HCT116 (cell line): ENCODE measurements at regions not wholly inside any gene's neighbourhood (a gene's known extent, or its start where the extent isn't known, plus 50 kb on each side); places are given as distances from the start of the nearest gene placed in this dataset.

Experiments
- ATAC-seq: fragments of 200-7000 bp; cut with Tn5 transposase; 2 replicates; pipeline ENCODE4 v1.9.1; 2020; ENCODE audit warnings: mild to moderate bottlenecking, moderate library complexity
- BruUV-seq: library from RNA; stranded (reverse); fragments of 400-500 nt; replicated peaks from 2 replicates; lab custom pipeline; 2021; lab: Mats Ljungman, UMichigan
- CTCF ChIA-PET: fragments of 300-600 bp; sonication (Branson Sonifier 250); formaldehyde crosslinking; loops from one replicate; lab custom pipeline; 2021; ENCODE audit warnings: antibody characterized with exemption; lab: Charles Lee
- POLR2A ChIA-PET: fragments of 300-600, 350-600 bp; sonication (Branson Sonifier 250); formaldehyde crosslinking; loops from one replicate; lab custom pipeline; 2021; ENCODE audit warnings: antibody characterized with exemption; lab: Charles Lee
- RAD21 ChIA-PET, 2 experiments: fragments of 300-600 bp; sonication (Branson Sonifier 250); formaldehyde crosslinking; loops; one replicate each; lab custom pipeline; 2023; ENCODE audit warnings: low total read pairs in 2 of 2; ENCODE audit not compliant: uncharacterized antibody in 2 of 2, unreplicated experiment in 2 of 2, low non-redundant PET in 1 of 2; lab: Charles Lee
- DNase-seq: peaks from one replicate; pipeline ENCODE4 v3.0.0-alpha.2; 2010; ENCODE audit warnings: low read depth, low spot score
- H2AFZ ChIP-seq: fragments of 200-600 bp; shearing (Covaris generic), sonication (generic); 2 replicates; pipeline ENCODE4 v1.6.1; 2017; ENCODE audit warnings: low read depth, mixed run types, mixed read lengths, antibody characterized with exemption, low read length; ENCODE audit not compliant: poor library complexity, severe bottlenecking
- H3K27ac ChIP-seq: 2 replicates; pipeline ENCODE4 v1.5.1; 2012; ENCODE audit warnings: low read depth, low read length
- H3K27me3 ChIP-seq: fragments of 200-600 bp; sonication (generic); 2 replicates; pipeline ENCODE4 v1.6.1; 2016; ENCODE audit warnings: mixed run types, low read length, mixed read lengths; ENCODE audit not compliant: insufficient read depth
- H3K36me3 ChIP-seq, 2 experiments: fragments of 200-500 bp in 1 of 2; fragments of 200-600 bp in 1 of 2; sonication (Bioruptor generic) in 1 of 2; sonication (generic) in 1 of 2; 2 replicates each; pipeline versions ENCODE4 v1.5.1 to v1.6.1; 2014 to 2016; ENCODE audit warnings: low read length in 2 of 2, inconsistent platforms in 1 of 2, mixed read lengths in 1 of 2, mixed run types in 1 of 2; ENCODE audit not compliant: insufficient read depth in 2 of 2, control insufficient read depth in 1 of 2
- H3K4me1 ChIP-seq, 2 experiments: fragments of 200-600 bp in 1 of 2; sonication (generic) in 1 of 2; 2 replicates each; pipeline versions ENCODE4 v1.5.1 to v1.6.1; 2012 to 2017; ENCODE audit warnings: low read length in 2 of 2, inconsistent platforms in 1 of 2, mild to moderate bottlenecking in 1 of 2, mixed read lengths in 1 of 2, mixed run types in 1 of 2, moderate library complexity in 1 of 2; ENCODE audit not compliant: insufficient read depth in 2 of 2, control insufficient read depth in 1 of 2
- H3K4me2 ChIP-seq: fragments of 200-600 bp; sonication (generic); 2 replicates; pipeline ENCODE4 v1.6.1; 2017; ENCODE audit warnings: mixed run types, low read length, mixed read lengths
- H3K4me3 ChIP-seq, 2 experiments: fragments of 200-600 bp in 1 of 2; sonication (generic) in 1 of 2; replicated peaks in 1 of 2; 2 replicates each; pipeline ENCODE4 v1.5.1; 2011 to 2016; ENCODE audit warnings: low read length in 2 of 2, control low read depth in 1 of 2, low read depth in 1 of 2, mild to moderate bottlenecking in 1 of 2, mixed read lengths in 1 of 2, mixed run types in 1 of 2
- H3K79me2 ChIP-seq: fragments of 200-600 bp; sonication (generic); 2 replicates; pipeline ENCODE4 v1.6.1; 2017; ENCODE audit warnings: mild to moderate bottlenecking, mixed run types, low read length, moderate library complexity, mixed read lengths; ENCODE audit not compliant: insufficient read depth
- H3K9ac ChIP-seq: fragments of 200-600 bp; sonication (generic); 2 replicates; pipeline ENCODE4 v1.6.1; 2016; ENCODE audit warnings: low read length, mixed read lengths
- H3K9me2 ChIP-seq: fragments of 200-600 bp; sonication (generic), shearing (Covaris generic); 2 replicates; pipeline ENCODE4 v1.6.1; 2017; ENCODE audit warnings: mixed run types, mild to moderate bottlenecking, moderate library complexity; ENCODE audit not compliant: insufficient read depth
- H3K9me3 ChIP-seq, 2 experiments: fragments of 200-500 bp in 1 of 2; fragments of 200-600 bp in 1 of 2; sonication (Bioruptor generic) in 1 of 2; sonication (generic) in 1 of 2; 2 replicates each; pipeline ENCODE4 v1.6.1; 2014 to 2017; ENCODE audit warnings: low read length in 2 of 2, mixed read lengths in 2 of 2, inconsistent platforms in 1 of 2, low read depth in 1 of 2, mild to moderate bottlenecking in 1 of 2, mixed run types in 1 of 2, moderate library complexity in 1 of 2; ENCODE audit not compliant: control insufficient read depth in 1 of 2, insufficient read depth in 1 of 2
- H4K20me1 ChIP-seq: fragments of 200-600 bp; sonication (generic), shearing (Covaris generic); 2 replicates; pipeline ENCODE4 v1.6.1; 2017; ENCODE audit warnings: mixed run types, mild to moderate bottlenecking, moderate library complexity; ENCODE audit not compliant: insufficient read depth
- CBX3 ChIP-seq: IDR thresholded peaks from 2 replicates; pipeline ENCODE4 v1.6.1; 2012; ENCODE audit warnings: low read depth
- EGR1 ChIP-seq: IDR thresholded peaks from 2 replicates; pipeline ENCODE4 v1.6.1; 2012; ENCODE audit warnings: low read depth
- ELF1 ChIP-seq: IDR thresholded peaks from 2 replicates; pipeline ENCODE4 v1.6.1; 2012; ENCODE audit warnings: low read depth, borderline replicate concordance
- EZH2 ChIP-seq: fragments of 200-600 bp; sonication (generic); IDR thresholded peaks from 2 replicates; pipeline ENCODE4 v1.6.1; 2017; ENCODE audit warnings: antibody characterized with exemption, mixed run types
- EZH2phosphoT487 ChIP-seq: fragments of 200-600 bp; IDR thresholded peaks from 2 replicates; pipeline ENCODE4 v1.6.1; 2018; ENCODE audit warnings: antibody characterized with exemption, borderline replicate concordance
- FOSL1 ChIP-seq: IDR thresholded peaks from 2 replicates; pipeline ENCODE4 v1.6.1; 2012; ENCODE audit warnings: low read depth
- JUND ChIP-seq: IDR thresholded peaks from 2 replicates; pipeline ENCODE4 v1.6.1; 2012
- MAX ChIP-seq: IDR thresholded peaks from 2 replicates; pipeline ENCODE4 v1.6.1; 2012
- POLR2AphosphoS5 ChIP-seq: IDR thresholded peaks from 2 replicates; pipeline ENCODE4 v1.6.1; 2011; ENCODE audit warnings: mild to moderate bottlenecking, low read depth, low read length, moderate library complexity
- RAD21 ChIP-seq: IDR thresholded peaks from 2 replicates; pipeline ENCODE4 v1.6.1; 2012; ENCODE audit warnings: low read depth, mild to moderate bottlenecking
- SIN3A ChIP-seq: IDR thresholded peaks from 2 replicates; pipeline ENCODE4 v1.6.1; 2012; ENCODE audit warnings: low read depth
- YY1 ChIP-seq: IDR thresholded peaks from 2 replicates; pipeline ENCODE4 v1.6.1; 2011; ENCODE audit warnings: low read length, low read depth, moderate library complexity, mild to moderate bottlenecking; ENCODE audit not compliant: insufficient replicate concordance; ENCODE audit errors: extremely low read depth
- ZFX ChIP-seq: fragments of 450-650 bp; IDR thresholded peaks from 2 replicates; pipeline ENCODE4 v1.6.1; 2017
- ZNF274 ChIP-seq: fragments of 200-500 bp; sonication (Bioruptor generic); IDR thresholded peaks from 2 replicates; pipeline ENCODE4 v1.6.1; 2014; ENCODE audit warnings: mild to moderate bottlenecking, low read depth, low read length, inconsistent platforms
- intact Hi-C: fragments of 100-400 bp; cut with micrococcal nuclease; formaldehyde crosslinking; loops from 2 replicates; pipeline ENCODE4 v1.10.0; 2022
- TF ChIP-seq, protein P1 (sequence below): IDR thresholded peaks from 2 replicates; pipeline ENCODE4 v1.6.1; 2012; ENCODE audit warnings: low read depth

DNA sequence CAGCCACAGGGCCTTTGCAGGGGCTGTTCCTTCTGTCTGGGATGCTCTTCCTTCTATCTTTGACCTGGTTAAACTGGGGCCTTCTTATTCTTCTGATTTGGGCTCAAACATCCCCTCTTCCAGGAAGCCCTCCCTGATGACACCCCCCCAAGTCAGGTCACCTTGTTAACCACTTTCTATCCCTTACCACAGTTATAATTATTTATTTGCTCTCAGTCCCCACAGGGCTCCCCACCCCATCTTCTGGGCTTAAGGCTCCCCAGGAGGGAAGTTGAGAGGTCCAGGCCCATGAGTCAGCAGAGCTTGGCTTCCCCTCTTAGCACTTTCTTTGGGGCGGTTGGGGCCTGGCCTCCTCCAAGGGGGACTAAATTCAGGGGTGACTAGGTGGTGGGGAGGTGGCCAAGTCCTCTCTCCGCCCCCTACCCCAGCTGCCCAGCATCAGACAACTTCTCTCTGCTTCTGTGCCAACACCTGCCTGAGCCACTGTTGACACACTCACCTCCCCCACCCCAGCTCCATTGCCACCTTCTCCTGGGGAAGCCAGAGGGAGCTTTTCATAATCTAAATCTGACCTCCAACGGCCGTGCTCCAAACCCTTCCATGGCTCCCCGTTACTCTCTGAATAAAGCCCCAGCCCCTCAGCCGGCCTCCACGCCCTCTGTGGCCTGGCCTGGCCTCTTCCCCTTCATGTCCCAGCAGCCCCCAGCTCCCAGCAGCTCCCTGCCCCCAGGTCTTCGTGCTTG, 70.0 kb downstream of the CEBPB start:
- RAD21 ChIA-PET: no interaction called here
- H3K9me2 ChIP-seq: no peaks in the 10 kb centered on the region
- DNase-seq (no peak), ATAC-seq (no peak)
- BruUV-seq: no TSS peak
- no peaks in the 10 kb centered on the region for H3K36me3 ChIP-seq
- 0 out of 2 replicates have a peak overlapping the region, but pooled peaks have one; percentile 13 for H3K9ac ChIP-seq
- POLR2A ChIA-PET: no interaction called here
- H3K9me3 ChIP-seq: no peaks in the 10 kb centered on the region
- CTCF ChIA-PET: interaction anchor here (0.7 kb wide), 1 partner anchor 21 kb away, joined by 3 read pairs; no protein-coding TSS in a partner anchor
- no peaks in the 10 kb centered on the region for H3K79me2 ChIP-seq
- intact Hi-C loops: no loop called here
- peaks cover 27 to 47% of the 10 kb centered on the region in 2 experiments for H3K4me1 ChIP-seq
- peak overlapping the region; percentile 10 for H2AFZ ChIP-seq
- H3K4me3 ChIP-seq: no peak overlapping the region
- no peak overlapping the region for H3K27ac ChIP-seq
- no peaks in the 10 kb centered on the region for H3K27me3 ChIP-seq
- no peak for TF ChIP-seq EZH2
- TF ChIP-seq EZH2phosphoT487: no peak
- no peak for TF ChIP-seq JUND
- no peak for TF ChIP-seq RAD21
- TF ChIP-seq FOSL1: no peak
- TF ChIP-seq ZFX: no peak
- no peak for TF ChIP-seq CBX3
- no peak for TF ChIP-seq ZNF274
- H3K4me2 ChIP-seq: peak overlapping the region; percentile 14
- no peaks in the 10 kb centered on the region for H4K20me1 ChIP-seq

DNA sequence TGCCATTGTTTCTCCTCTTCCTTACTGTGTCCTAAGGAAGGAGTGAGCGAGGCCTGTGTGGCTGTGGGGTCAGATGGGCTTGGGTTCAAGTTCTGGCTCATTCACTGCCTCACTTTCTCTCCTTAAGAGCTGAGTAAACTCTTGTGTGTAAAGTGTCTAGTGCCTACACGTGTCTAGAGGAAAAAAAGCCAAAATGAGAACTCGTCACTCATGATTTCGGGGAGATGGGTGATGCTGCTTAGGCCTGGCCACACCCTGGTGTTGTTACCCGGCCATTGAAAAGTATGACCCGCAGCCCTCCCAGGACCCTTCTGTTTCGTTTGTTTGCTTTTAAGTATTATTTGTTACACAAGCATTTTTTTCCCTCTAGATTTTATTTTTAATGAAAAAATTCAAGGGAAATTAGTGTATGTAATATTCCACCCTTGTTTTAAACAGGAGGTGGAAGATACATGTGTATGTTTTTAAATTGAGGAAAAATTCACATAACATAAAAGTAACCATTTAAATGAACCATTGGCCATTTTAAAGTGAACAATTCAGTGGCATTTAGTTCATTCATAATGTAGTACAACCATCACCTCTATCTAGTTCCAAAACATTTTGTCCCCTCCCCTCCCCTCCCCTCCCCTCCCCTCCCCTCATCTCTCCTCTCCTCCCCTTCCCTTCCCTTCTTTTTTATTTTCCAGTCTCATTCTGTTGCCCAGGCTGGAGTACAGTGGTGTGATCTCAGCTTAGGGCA, 71.0 kb downstream of the CEBPB start:
- ATAC-seq (no peak), DNase-seq (no peak)
- H2AFZ ChIP-seq: peak overlapping the region; percentile 86
- H3K9ac ChIP-seq: no peak overlapping the region
- no TSS peak for BruUV-seq
- no peaks in the 10 kb centered on the region for H3K79me2 ChIP-seq
- H3K27ac ChIP-seq: no peak overlapping the region
- peaks cover 37 to 50% of the 10 kb centered on the region in 2 experiments for H3K4me1 ChIP-seq
- RAD21 ChIA-PET: interaction anchor here in 1 of 2 experiments (0.6 kb wide), 2 partner anchors 20 to 25 kb away, joined by 3 to 5 read pairs; no protein-coding TSS in a partner anchor
- no peaks in the 10 kb centered on the region for H3K9me3 ChIP-seq
- H3K27me3 ChIP-seq: no peaks in the 10 kb centered on the region
- H3K9me2 ChIP-seq: no peaks in the 10 kb centered on the region
- CTCF ChIA-PET: no interaction called here
- intact Hi-C loops: no loop called here
- no peak overlapping the region for H3K4me3 ChIP-seq
- peak overlapping the region; percentile 53 for H3K4me2 ChIP-seq
- POLR2A ChIA-PET: no interaction called here
- H4K20me1 ChIP-seq: no peaks in the 10 kb centered on the region
- H3K36me3 ChIP-seq: no peaks in the 10 kb centered on the region
- TF ChIP-seq EGR1: no peak
- TF ChIP-seq ELF1: no peak
- no peak for TF ChIP-seq MAX
- TF ChIP-seq, protein P1, sequence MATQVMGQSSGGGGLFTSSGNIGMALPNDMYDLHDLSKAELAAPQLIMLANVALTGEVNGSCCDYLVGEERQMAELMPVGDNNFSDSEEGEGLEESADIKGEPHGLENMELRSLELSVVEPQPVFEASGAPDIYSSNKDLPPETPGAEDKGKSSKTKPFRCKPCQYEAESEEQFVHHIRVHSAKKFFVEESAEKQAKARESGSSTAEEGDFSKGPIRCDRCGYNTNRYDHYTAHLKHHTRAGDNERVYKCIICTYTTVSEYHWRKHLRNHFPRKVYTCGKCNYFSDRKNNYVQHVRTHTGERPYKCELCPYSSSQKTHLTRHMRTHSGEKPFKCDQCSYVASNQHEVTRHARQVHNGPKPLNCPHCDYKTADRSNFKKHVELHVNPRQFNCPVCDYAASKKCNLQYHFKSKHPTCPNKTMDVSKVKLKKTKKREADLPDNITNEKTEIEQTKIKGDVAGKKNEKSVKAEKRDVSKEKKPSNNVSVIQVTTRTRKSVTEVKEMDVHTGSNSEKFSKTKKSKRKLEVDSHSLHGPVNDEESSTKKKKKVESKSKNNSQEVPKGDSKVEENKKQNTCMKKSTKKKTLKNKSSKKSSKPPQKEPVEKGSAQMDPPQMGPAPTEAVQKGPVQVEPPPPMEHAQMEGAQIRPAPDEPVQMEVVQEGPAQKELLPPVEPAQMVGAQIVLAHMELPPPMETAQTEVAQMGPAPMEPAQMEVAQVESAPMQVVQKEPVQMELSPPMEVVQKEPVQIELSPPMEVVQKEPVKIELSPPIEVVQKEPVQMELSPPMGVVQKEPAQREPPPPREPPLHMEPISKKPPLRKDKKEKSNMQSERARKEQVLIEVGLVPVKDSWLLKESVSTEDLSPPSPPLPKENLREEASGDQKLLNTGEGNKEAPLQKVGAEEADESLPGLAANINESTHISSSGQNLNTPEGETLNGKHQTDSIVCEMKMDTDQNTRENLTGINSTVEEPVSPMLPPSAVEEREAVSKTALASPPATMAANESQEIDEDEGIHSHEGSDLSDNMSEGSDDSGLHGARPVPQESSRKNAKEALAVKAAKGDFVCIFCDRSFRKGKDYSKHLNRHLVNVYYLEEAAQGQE: no peak
- TF ChIP-seq SIN3A: no peak
- no peak for TF ChIP-seq POLR2AphosphoS5
- TF ChIP-seq YY1: no peak
